GM12878 (cell line): ENCODE measurements at regions not wholly inside any gene's neighbourhood (a gene's known extent, or its start where the extent isn't known, plus 50 kb on each side); places are given as distances from the start of the nearest gene placed in this dataset.

ENCODE experiments used
- ATAC-seq: fragments of 200-7000 bp; cut with Tn5 transposase; 3 replicates; pipeline ENCODE4 v1.9.1; 2020; ENCODE audit warnings: mild to moderate bottlenecking, moderate library complexity
- BruUV-seq: library from RNA; stranded (reverse); fragments of 400-500 nt; replicated peaks from 2 replicates; lab custom pipeline; 2021; lab: Mats Ljungman, UMichigan
- CTCF ChIA-PET: fragments of 300-600 bp; sonication (Branson Sonifier 250); formaldehyde crosslinking; extraction: SDS; loops from one replicate; lab custom pipeline; 2021; ENCODE audit warnings: inconsistent platforms; lab: Yijun Ruan, JAX
- POLR2A ChIA-PET: fragments of 350-600 bp; formaldehyde crosslinking; extraction: SDS; loops from one replicate; lab custom pipeline; 2021; ENCODE audit warnings: inconsistent platforms; lab: Charles Lee
- RAD21 ChIA-PET: fragments of 300-600 bp; sonication (Branson Sonifier 250); formaldehyde crosslinking; loops from one replicate; lab custom pipeline; 2023; ENCODE audit warnings: antibody characterized with exemption; ENCODE audit not compliant: unreplicated experiment; lab: Charles Lee
- SMC1A ChIA-PET: fragments of 300-600 bp; sonication (Branson Sonifier 250); formaldehyde crosslinking; loops from one replicate; lab custom pipeline; 2023; ENCODE audit not compliant: unreplicated experiment, uncharacterized antibody; lab: Charles Lee
- DNase-seq: peaks from one replicate; pipeline ENCODE4 v3.0.0-alpha.2; 2011; ENCODE audit warnings: low read depth, low spot score
- FAIRE-seq: peaks from 3 replicates; lab custom pipeline; 2011; peaks lifted over from hg19 to GRCh38; lab: Jason Lieb, UNC
- H2AFZ ChIP-seq: 2 replicates; pipeline ENCODE4 v1.6.0; 2011; ENCODE audit warnings: low read depth, low read length, control low read depth; ENCODE audit not compliant: control insufficient read depth
- H3K27ac ChIP-seq: 2 replicates; pipeline ENCODE4 v1.5.1; 2011; ENCODE audit warnings: control low read depth; ENCODE audit not compliant: control insufficient read depth, insufficient read depth
- H3K27me3 ChIP-seq, 2 experiments: replicated peaks in 1 of 2; 2 replicates each; pipeline versions ENCODE4 v1.6.0 to v1.6.1; 2011; ENCODE audit warnings: low read length in 1 of 2; ENCODE audit not compliant: control insufficient read depth in 2 of 2, insufficient read depth in 2 of 2
- H3K36me3 ChIP-seq, 2 experiments: 2 replicates each; pipeline ENCODE4 v1.5.1; 2011; ENCODE audit warnings: low read length in 1 of 2; ENCODE audit not compliant: control insufficient read depth in 2 of 2, insufficient read depth in 2 of 2
- H3K4me1 ChIP-seq: 2 replicates; pipeline ENCODE4 v1.6.1; 2011; ENCODE audit warnings: mild to moderate bottlenecking, low read length, moderate library complexity, mixed read lengths; ENCODE audit not compliant: control insufficient read depth, insufficient read depth
- H3K4me2 ChIP-seq: 2 replicates; pipeline ENCODE4 v1.6.0; 2011; ENCODE audit warnings: control low read depth; ENCODE audit not compliant: control insufficient read depth, insufficient read depth
- H3K4me3 ChIP-seq: fragments of 200-600 bp; sonication (generic); 2 replicates; pipeline ENCODE4 v1.5.1; 2016
- H3K79me2 ChIP-seq: 2 replicates; pipeline ENCODE4 v1.6.0; 2011; ENCODE audit warnings: low read length; ENCODE audit not compliant: control insufficient read depth, insufficient read depth
- H3K9ac ChIP-seq: 2 replicates; pipeline ENCODE4 v1.8.0; 2011; ENCODE audit warnings: low read length, control low read depth, mixed read lengths; ENCODE audit not compliant: control insufficient read depth, insufficient read depth
- H3K9me3 ChIP-seq: replicated peaks from 3 replicates; pipeline ENCODE4 v1.5.1; 2011; ENCODE audit warnings: mild to moderate bottlenecking, low read length; ENCODE audit not compliant: control insufficient read depth, insufficient read depth
- H4K20me1 ChIP-seq: 2 replicates; pipeline ENCODE4 v1.6.0; 2011; ENCODE audit not compliant: control insufficient read depth, insufficient read depth
- CBX5 ChIP-seq: sonication (generic); IDR thresholded peaks from 2 replicates; pipeline ENCODE4 v1.6.1; 2016; ENCODE audit warnings: low read depth, moderate library complexity, mild to moderate bottlenecking, inconsistent platforms
- CHD2 ChIP-seq: IDR thresholded peaks from 2 replicates; pipeline ENCODE4 v1.6.1; 2011; ENCODE audit warnings: low read depth, low read length, improper control_type of control experiment, borderline replicate concordance
- EP300 ChIP-seq, 2 experiments: fragments of 150-350 bp in 1 of 2; IDR thresholded peaks; 2 replicates each; pipeline ENCODE4 v1.6.1; 2011 to 2012; ENCODE audit warnings: low read depth in 2 of 2, low read length in 2 of 2, borderline replicate concordance in 1 of 2, improper control_type of control experiment in 1 of 2, inconsistent platforms in 1 of 2; ENCODE audit not compliant: control insufficient read depth in 1 of 2
- IKZF2 ChIP-seq, 2 experiments: fragments of 450-650 bp; IDR thresholded peaks; 2 replicates each; pipeline ENCODE4 v1.6.1; 2017; ENCODE audit warnings: mild to moderate bottlenecking in 2 of 2, moderate library complexity in 2 of 2
- NFYB ChIP-seq: IDR thresholded peaks from 2 replicates; pipeline ENCODE4 v1.6.1; 2011; ENCODE audit warnings: low read depth, mild to moderate bottlenecking, low read length, improper control_type of control experiment, moderate library complexity; ENCODE audit not compliant: insufficient read depth
- NKRF ChIP-seq: fragments of 450-650 bp; conservative IDR thresholded peaks from 2 replicates; pipeline ENCODE4 v1.6.1; 2017; ENCODE audit warnings: mild to moderate bottlenecking, moderate library complexity
- NR2C1 ChIP-seq: fragments of 450-650 bp; IDR thresholded peaks from 2 replicates; pipeline ENCODE4 v1.6.1; 2017; ENCODE audit warnings: antibody characterized with exemption, mild to moderate bottlenecking, moderate library complexity
- NR2F1 ChIP-seq: fragments of 450-650 bp; conservative IDR thresholded peaks from 2 replicates; pipeline ENCODE4 v1.6.1; 2017; ENCODE audit warnings: mild to moderate bottlenecking
- POLR2AphosphoS5 ChIP-seq: IDR thresholded peaks from 2 replicates; pipeline ENCODE4 v1.6.1; 2011; ENCODE audit warnings: mild to moderate bottlenecking, low read length, inconsistent platforms
- SPI1 ChIP-seq: IDR thresholded peaks from 2 replicates; pipeline ENCODE4 v1.6.1; 2011; ENCODE audit warnings: low read depth, mild to moderate bottlenecking, low read length, moderate library complexity, borderline replicate concordance; ENCODE audit not compliant: insufficient read depth
- TAF1 ChIP-seq: IDR thresholded peaks from 2 replicates; pipeline ENCODE4 v1.6.1; 2011; ENCODE audit warnings: mild to moderate bottlenecking, low read depth, low read length, borderline replicate concordance
- YY1 ChIP-seq: IDR thresholded peaks from 2 replicates; pipeline ENCODE4 v1.6.1; 2011; ENCODE audit warnings: low read depth, mild to moderate bottlenecking, low read length
- ZNF274 ChIP-seq: IDR thresholded peaks from one replicate; pipeline ENCODE4 v1.8.0; 2011; ENCODE audit not compliant: insufficient read length, insufficient read depth
- ZZZ3 ChIP-seq: IDR thresholded peaks from 2 replicates; pipeline ENCODE4 v1.6.1; 2011; ENCODE audit warnings: low read depth; ENCODE audit not compliant: control insufficient read depth, insufficient read length
- WGBS: methylation state at CpG from one replicate; pipeline ENCODE4 v1.1.6; 2016; ENCODE audit warnings: low lambda C conversion rate; ENCODE audit not compliant: insufficient replicate concordance, insufficient coverage; ENCODE audit errors: missing lambda C conversion rate; 5-methylcytosine and 5-hydroxymethylcytosine counted together
- in situ Hi-C: fragments of 300-500 bp; cut with MboI; formaldehyde crosslinking; loops from 9 replicates; pipeline ENCODE4 v1.14.3; 2018; ENCODE audit warnings: mixed read lengths
- intact Hi-C: fragments of 100-400 bp; cut with micrococcal nuclease; formaldehyde crosslinking; loops from one replicate; pipeline ENCODE4 v1.14.2; 2022; ENCODE audit not compliant: unreplicated experiment
- TF ChIP-seq, protein P1 (sequence below): fragments of 450-650 bp; IDR thresholded peaks from 2 replicates; pipeline ENCODE4 v1.6.1; 2017; ENCODE audit warnings: low read depth, mild to moderate bottlenecking, moderate library complexity
- TF ChIP-seq, protein P2 (sequence below): IDR thresholded peaks from 2 replicates; pipeline ENCODE4 v1.6.1; 2011; ENCODE audit warnings: low read depth, mild to moderate bottlenecking, low read length, moderate library complexity, borderline replicate concordance; ENCODE audit errors: extremely low read depth

- no peaks in the 10 kb centered on the region for H3K9me3 ChIP-seq
- RAD21 ChIA-PET = no interaction called here
- H3K36me3 ChIP-seq = no peaks in the 10 kb centered on the region
- no peak overlapping the region for H2AFZ ChIP-seq
- DNase-seq = no peak
- POLR2A ChIA-PET = no interaction called here
- SMC1A ChIA-PET = no interaction called here
- H3K9ac ChIP-seq = no peak overlapping the region
- no TSS peak for BruUV-seq
- H3K4me2 ChIP-seq = no peak overlapping the region
- intact Hi-C loops = no loop called here
- no peak for ATAC-seq
- no peak overlapping the region for H3K4me3 ChIP-seq
- no peaks in the 10 kb centered on the region for H4K20me1 ChIP-seq
- no peak for FAIRE-seq
- CTCF ChIA-PET = no interaction called here
- WGBS = 63% methylated on average over 6 of the region's 6 CpGs
- H3K27ac ChIP-seq = no peak overlapping the region
- no peaks in the 10 kb centered on the region for H3K27me3 ChIP-seq
- TF ChIP-seq ZZZ3 (no peak), NR2C1 (no peak), POLR2AphosphoS5 (no peak), YY1 (no peak), NR2F1 (no peak), EP300 (IDR thresholded peaks at IDR 0.05; ENCODE audit: borderline replicate concordance in 1 of 2, control insufficient read depth in 1 of 2, low read depth in 2 of 2, low read length in 2 of 2) (no peak), NFYB (no peak), ZNF274 (no peak), CHD2 (no peak), TAF1 (no peak), CBX5 (no peak), NKRF (no peak), SPI1 (no peak), IKZF2 (IDR thresholded peaks at IDR 0.05) (no peak)
- TF ChIP-seq, protein P1, sequence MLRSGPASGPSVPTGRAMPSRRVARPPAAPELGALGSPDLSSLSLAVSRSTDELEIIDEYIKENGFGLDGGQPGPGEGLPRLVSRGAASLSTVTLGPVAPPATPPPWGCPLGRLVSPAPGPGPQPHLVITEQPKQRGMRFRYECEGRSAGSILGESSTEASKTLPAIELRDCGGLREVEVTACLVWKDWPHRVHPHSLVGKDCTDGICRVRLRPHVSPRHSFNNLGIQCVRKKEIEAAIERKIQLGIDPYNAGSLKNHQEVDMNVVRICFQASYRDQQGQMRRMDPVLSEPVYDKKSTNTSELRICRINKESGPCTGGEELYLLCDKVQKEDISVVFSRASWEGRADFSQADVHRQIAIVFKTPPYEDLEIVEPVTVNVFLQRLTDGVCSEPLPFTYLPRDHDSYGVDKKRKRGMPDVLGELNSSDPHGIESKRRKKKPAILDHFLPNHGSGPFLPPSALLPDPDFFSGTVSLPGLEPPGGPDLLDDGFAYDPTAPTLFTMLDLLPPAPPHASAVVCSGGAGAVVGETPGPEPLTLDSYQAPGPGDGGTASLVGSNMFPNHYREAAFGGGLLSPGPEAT = no peak
- TF ChIP-seq, protein P2, sequence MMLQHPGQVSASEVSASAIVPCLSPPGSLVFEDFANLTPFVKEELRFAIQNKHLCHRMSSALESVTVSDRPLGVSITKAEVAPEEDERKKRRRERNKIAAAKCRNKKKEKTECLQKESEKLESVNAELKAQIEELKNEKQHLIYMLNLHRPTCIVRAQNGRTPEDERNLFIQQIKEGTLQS = no peak
- H3K4me1 ChIP-seq = 0 out of 2 replicates have a peak, but pooled peaks cover under 1% of the 10 kb centered on the region
- H3K79me2 ChIP-seq = no peaks in the 10 kb centered on the region
- in situ Hi-C loops = no loop called here
Measured at GRCh38 chr14:96944297-96944696, 147.1 kb downstream of the VRK1 start.
